ENCODE measurements at regions not wholly inside any gene's neighbourhood (a gene's known extent, or its start where the extent isn't known, plus 50 kb on each side); places are given as distances from the start of the nearest gene placed in this dataset.
"Not testable (repeated sequence)": the region's sequence is repeated elsewhere in the genome, so short reads cannot be mapped to it uniquely, and the experiment has no call there.

- not testable (repeated sequence) for TF ChIP-seq CTCF, POLR2A (IDR thresholded peaks at IDR 0.05)
Observed at GRCh38 chr6:135688476-135688875, 163.0 kb upstream of the PDE7B start.
